GM12873 (cell line): ENCODE measurements at regions not wholly inside any gene's neighbourhood (a gene's known extent, or its start where the extent isn't known, plus 50 kb on each side); places are given as distances from the start of the nearest gene placed in this dataset.

Experiments used
- CTCF ChIP-seq: IDR thresholded peaks from 2 replicates; pipeline ENCODE4 v1.5.1; 2012; ENCODE audit warnings: low read depth, mild to moderate bottlenecking, moderate library complexity, low read length, control low read depth; ENCODE audit not compliant: insufficient read depth; ENCODE audit errors: missing control alignments

GRCh38 chr5:147997486-147997885 is 66.3 kb upstream of the SPINK5 start:
- no peak for TF ChIP-seq CTCF

- TF ChIP-seq CTCF: no peak
Observed at GRCh38 chr5:147996379-147996778, 67.4 kb upstream of the SPINK5 start.

GRCh38 chr5:147995846-147996245 is 67.9 kb upstream of the SPINK5 start:
- TF ChIP-seq CTCF: no peak

- no peak for TF ChIP-seq CTCF
Observed at GRCh38 chr5:147989994-147990393, 73.8 kb upstream of the SPINK5 start.

- TF ChIP-seq CTCF: no peak
Observed at GRCh38 chr5:147989239-147989638, 74.5 kb upstream of the SPINK5 start.

- no peak for TF ChIP-seq CTCF
Observed at GRCh38 chr5:147986134-147986757, 77.5 kb upstream of the SPINK5 start.

- TF ChIP-seq CTCF: no peak
Observed at GRCh38 chr5:147985608-147986007, 78.2 kb upstream of the SPINK5 start.
